DMS 273 (cell line): ENCODE measurements at regions not wholly inside any gene's neighbourhood (a gene's known extent, or its start where the extent isn't known, plus 50 kb on each side); places are given as distances from the start of the nearest gene placed in this dataset.
"Not testable (repeated sequence)": the region's sequence is repeated elsewhere in the genome, so short reads cannot be mapped to it uniquely, and the experiment has no call there.

Experiments
- DNase-seq: peaks from one replicate; lab custom pipeline; 2025; ENCODE audit not compliant: unreplicated experiment; lab: John Stamatoyannopoulos, UW

GRCh38 chr21:35288238-35288637 lies 239.1 kb upstream of the RUNX1 start:
- DNase-seq, result no peak

GRCh38 chr21:35284199-35284598 lies 235.1 kb upstream of the RUNX1 start:
- peak; percentile 11 for DNase-seq

- no peak for DNase-seq
Observed at GRCh38 chr21:35282944-35283343, 233.8 kb upstream of the RUNX1 start.

- DNase-seq, result no peak
Observed at GRCh38 chr21:35281956-35282355, 232.9 kb upstream of the RUNX1 start.

GRCh38 chr21:35280231-35280630 lies 231.1 kb upstream of the RUNX1 start:
- DNase-seq, result no peak

- DNase-seq, result no peak
Observed at GRCh38 chr21:35275776-35276175, 226.7 kb upstream of the RUNX1 start.

GRCh38 chr21:35274923-35275322 lies 225.8 kb upstream of the RUNX1 start:
- DNase-seq, result no peak

- DNase-seq, result no peak
Observed at GRCh38 chr21:35274090-35274489, 225.0 kb upstream of the RUNX1 start.

GRCh38 chr21:35273333-35273732 lies 224.2 kb upstream of the RUNX1 start:
- peak; percentile 9 for DNase-seq

GRCh38 chr21:35271344-35272118 lies 222.4 kb upstream of the RUNX1 start:
- DNase-seq, result not testable (repeated sequence)

- DNase-seq, result no peak
Observed at GRCh38 chr21:35268817-35269216, 219.7 kb upstream of the RUNX1 start.

GRCh38 chr21:35268261-35268660 lies 219.2 kb upstream of the RUNX1 start:
- no peak for DNase-seq

- DNase-seq, result no peak
Observed at GRCh38 chr21:35266546-35266945, 217.4 kb upstream of the RUNX1 start.

GRCh38 chr21:35265170-35265877 lies 216.2 kb upstream of the RUNX1 start:
- no peak for DNase-seq

- DNase-seq, result no peak
Observed at GRCh38 chr21:35259457-35259856, 210.4 kb upstream of the RUNX1 start.

GRCh38 chr21:35258521-35258920 lies 209.4 kb upstream of the RUNX1 start:
- no peak for DNase-seq

GRCh38 chr21:35257413-35257812 lies 208.3 kb upstream of the RUNX1 start:
- peak; percentile 75 for DNase-seq

GRCh38 chr21:35256468-35256988 lies 207.4 kb upstream of the RUNX1 start:
- peak; percentile 90 for DNase-seq

- no peak for DNase-seq
Observed at GRCh38 chr21:35254765-35255138, 205.7 kb upstream of the RUNX1 start.

- no peak for DNase-seq
Observed at GRCh38 chr21:35254006-35254764, 205.1 kb upstream of the RUNX1 start.

GRCh38 chr21:35252831-35253230 lies 203.7 kb upstream of the RUNX1 start:
- no peak for DNase-seq

- no peak for DNase-seq
Observed at GRCh38 chr21:35249636-35250035, 200.5 kb upstream of the RUNX1 start.
